NCI-H1694 treated with DMSO at 0.1 percent for 48 hours (cell line): ENCODE measurements at regions not wholly inside any gene's neighbourhood (a gene's known extent, or its start where the extent isn't known, plus 50 kb on each side); places are given as distances from the start of the nearest gene placed in this dataset.
"Not testable (repeated sequence)": the region's sequence is repeated elsewhere in the genome, so short reads cannot be mapped to it uniquely, and the experiment has no call there.

ENCODE experiments used
- DNase-seq: peaks from one replicate; lab custom pipeline; 2025; lab: John Stamatoyannopoulos, UW

GRCh38 chr14:40119765-40120164 lies 687.5 kb upstream of the FBXO33 start:
- DNase-seq, result no peak

- no peak for DNase-seq
These were observed 687.1 kb upstream of the FBXO33 start for GRCh38 chr14:40119321-40119720.

- DNase-seq, result no peak
These were observed 683.4 kb upstream of the FBXO33 start for GRCh38 chr14:40115583-40115982.

GRCh38 chr14:40113671-40114070 lies 681.4 kb upstream of the FBXO33 start:
- no peak for DNase-seq

- no peak for DNase-seq
These were observed 668.4 kb upstream of the FBXO33 start for GRCh38 chr14:40100544-40101196.

GRCh38 chr14:40099316-40099715 lies 667.1 kb upstream of the FBXO33 start:
- no peak for DNase-seq

GRCh38 chr14:40098468-40098867 lies 666.2 kb upstream of the FBXO33 start:
- no peak for DNase-seq

GRCh38 chr14:40096968-40097367 lies 664.7 kb upstream of the FBXO33 start:
- no peak for DNase-seq

- no peak for DNase-seq
These were observed 661.6 kb upstream of the FBXO33 start for GRCh38 chr14:40093800-40094199.

- no peak for DNase-seq
These were observed 641.9 kb upstream of the FBXO33 start for GRCh38 chr14:40074169-40074568.

GRCh38 chr14:40072175-40072574 lies 639.9 kb upstream of the FBXO33 start:
- no peak for DNase-seq

GRCh38 chr14:40058901-40059897 lies 627.0 kb upstream of the FBXO33 start:
- DNase-seq, result no peak

- peak; percentile 84 for DNase-seq
These were observed 621.2 kb upstream of the FBXO33 start for GRCh38 chr14:40053416-40053815.

- DNase-seq, result no peak
These were observed 596.8 kb upstream of the FBXO33 start for GRCh38 chr14:40028991-40029390.

GRCh38 chr14:40025101-40025500 lies 592.9 kb upstream of the FBXO33 start:
- no peak for DNase-seq

- DNase-seq, result no peak
These were observed 578.7 kb upstream of the FBXO33 start for GRCh38 chr14:40010961-40011360.

- no peak for DNase-seq
These were observed 577.5 kb upstream of the FBXO33 start for GRCh38 chr14:40009771-40010170.

- not testable (repeated sequence) for DNase-seq
These were observed 576.1 kb upstream of the FBXO33 start for GRCh38 chr14:40008345-40008744.

- no peak for DNase-seq
These were observed 572.8 kb upstream of the FBXO33 start for GRCh38 chr14:40004871-40005500.

GRCh38 chr14:40003773-40004172 lies 571.5 kb upstream of the FBXO33 start:
- no peak for DNase-seq

- DNase-seq, result no peak
These were observed 566.6 kb upstream of the FBXO33 start for GRCh38 chr14:39998854-39999253.

GRCh38 chr14:39998114-39998513 lies 565.9 kb upstream of the FBXO33 start:
- DNase-seq, result no peak

- DNase-seq, result no peak
These were observed 558.8 kb upstream of the FBXO33 start for GRCh38 chr14:39991041-39991440.
